ENCODE measurements at regions not wholly inside any gene's neighbourhood (a gene's known extent, or its start where the extent isn't known, plus 50 kb on each side); places are given as distances from the start of the nearest gene placed in this dataset.
"Not testable (repeated sequence)": the region's sequence is repeated elsewhere in the genome, so short reads cannot be mapped to it uniquely, and the experiment has no call there.

DNA sequence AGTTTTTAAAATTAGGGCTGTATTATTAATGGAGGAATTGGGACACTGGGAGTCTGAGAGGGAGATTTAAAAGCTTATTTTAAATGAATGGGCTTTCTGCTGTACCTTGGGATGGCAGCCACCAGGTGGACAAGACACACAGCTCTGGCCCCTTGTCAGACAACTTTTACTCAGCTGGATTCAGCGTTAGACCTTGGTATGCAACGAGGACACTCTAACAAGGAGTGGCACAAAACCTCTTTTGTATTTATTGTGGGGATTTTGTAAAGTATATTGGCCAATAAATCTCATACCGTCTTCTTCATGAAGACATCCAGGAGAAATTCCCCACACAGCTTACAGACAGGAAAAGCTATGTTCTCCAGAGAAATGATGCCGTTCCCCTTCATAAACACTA is 105.7 kb downstream of the LCA5 start:
- peak; percentile 9 for DNase-seq

GRCh38 chr6:79430913-79431536 is 106.2 kb downstream of the LCA5 start:
- no peak for DNase-seq

DNA sequence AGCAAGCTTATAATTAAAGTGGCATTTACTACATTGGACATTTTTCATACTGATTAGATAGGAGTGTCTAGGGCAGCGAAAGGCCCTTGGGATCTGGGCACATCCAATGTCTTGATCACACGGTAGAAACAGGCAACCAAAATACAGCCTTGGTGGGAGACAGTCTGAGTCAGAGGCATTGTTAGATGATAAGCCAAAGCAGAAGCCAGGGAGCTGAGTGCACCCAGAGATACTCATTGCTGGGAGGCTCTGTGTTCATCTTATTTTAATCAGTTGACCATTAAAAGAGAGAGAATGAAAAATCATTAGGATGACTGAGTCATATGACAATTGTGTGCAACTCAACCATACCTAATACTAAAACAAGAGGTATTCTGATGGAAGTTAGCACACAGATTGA is 109.5 kb downstream of the LCA5 start:
- no peak for DNase-seq

DNA sequence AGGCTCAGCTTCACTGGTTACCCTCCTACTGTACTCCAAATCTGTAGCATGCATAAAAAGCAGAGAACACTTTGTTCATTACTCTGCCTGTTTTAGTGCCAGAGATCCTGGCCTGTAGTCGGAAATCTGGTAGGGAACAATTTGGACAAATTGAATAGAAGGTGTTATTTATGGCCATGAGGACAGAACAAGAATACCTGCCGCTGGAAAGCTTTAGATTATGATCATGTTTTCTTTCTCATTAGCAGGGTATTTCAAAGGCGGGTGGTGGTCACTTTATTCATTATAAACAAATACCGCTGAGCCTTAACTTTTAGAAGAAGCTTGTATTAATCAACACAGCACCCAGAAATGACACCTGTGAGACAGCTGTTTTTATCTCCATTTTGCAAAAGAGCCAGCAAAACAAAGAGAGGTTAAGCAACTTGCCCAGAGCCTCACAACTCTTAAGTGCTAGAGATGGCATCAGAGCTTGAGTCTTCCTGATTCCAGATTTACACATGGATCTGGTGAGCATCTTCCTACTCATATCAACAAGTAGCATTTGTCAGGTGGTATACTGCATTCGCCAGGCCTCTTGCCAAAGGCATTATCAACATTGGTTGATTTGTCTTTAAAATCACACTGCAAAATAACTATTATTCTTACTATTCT is 110.5 kb downstream of the LCA5 start:
- no peak for DNase-seq

DNA sequence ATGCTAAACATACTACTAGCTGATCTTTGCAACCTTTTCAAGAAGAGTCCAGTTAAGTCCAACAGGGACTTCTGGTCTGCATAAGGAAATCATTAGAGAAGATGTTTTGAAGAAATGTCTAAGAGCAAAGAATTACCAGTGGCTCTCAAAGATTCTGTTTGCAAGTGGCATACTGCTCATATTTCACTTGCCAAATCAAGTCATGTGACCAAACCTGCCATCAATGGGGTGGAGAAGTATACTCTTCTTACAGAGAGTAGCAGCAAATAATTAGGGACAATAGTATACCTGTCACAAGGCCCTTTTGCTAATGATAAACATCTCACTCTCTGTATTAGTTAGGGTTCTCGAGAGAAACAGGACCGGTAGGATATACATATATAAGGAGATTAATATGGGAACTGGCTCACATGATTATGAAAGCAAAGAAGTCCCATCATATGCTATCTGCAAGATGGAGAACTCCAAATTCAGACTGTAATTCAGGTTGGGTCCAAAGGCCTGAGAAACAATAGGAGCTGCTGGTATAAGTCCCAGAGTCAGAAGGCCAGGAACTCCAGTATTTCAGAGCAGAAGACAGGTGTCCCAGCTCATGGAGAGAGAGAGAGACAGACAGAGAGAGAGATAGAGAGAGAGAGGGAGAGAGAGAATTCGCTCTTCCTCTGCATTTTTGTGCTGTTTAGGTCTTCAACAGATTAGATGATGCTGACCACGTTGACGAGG is 111.5 kb downstream of the LCA5 start:
- DNase-seq = no peak

GRCh38 chr6:79423216-79423615 is 114.0 kb downstream of the LCA5 start:
- DNase-seq = no peak

DNA sequence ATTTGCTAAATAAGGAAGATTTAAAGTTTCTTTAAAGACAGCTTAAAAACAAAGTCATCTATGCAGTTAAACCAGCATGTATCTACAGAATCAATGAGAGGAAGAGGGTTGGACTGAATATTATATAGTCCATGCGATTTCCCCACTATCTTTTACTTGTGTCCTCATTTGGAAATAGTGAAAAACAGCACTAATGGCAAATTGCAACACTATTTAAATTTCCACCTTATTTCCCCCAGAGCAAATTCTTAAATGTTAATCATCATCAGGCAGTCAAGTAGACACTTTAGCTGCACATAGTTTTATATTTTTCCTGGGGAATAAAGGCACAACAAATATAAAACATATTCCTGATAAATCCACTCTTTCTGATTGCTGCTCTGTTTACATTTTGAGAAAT is 114.6 kb downstream of the LCA5 start:
- no peak for DNase-seq

DNA sequence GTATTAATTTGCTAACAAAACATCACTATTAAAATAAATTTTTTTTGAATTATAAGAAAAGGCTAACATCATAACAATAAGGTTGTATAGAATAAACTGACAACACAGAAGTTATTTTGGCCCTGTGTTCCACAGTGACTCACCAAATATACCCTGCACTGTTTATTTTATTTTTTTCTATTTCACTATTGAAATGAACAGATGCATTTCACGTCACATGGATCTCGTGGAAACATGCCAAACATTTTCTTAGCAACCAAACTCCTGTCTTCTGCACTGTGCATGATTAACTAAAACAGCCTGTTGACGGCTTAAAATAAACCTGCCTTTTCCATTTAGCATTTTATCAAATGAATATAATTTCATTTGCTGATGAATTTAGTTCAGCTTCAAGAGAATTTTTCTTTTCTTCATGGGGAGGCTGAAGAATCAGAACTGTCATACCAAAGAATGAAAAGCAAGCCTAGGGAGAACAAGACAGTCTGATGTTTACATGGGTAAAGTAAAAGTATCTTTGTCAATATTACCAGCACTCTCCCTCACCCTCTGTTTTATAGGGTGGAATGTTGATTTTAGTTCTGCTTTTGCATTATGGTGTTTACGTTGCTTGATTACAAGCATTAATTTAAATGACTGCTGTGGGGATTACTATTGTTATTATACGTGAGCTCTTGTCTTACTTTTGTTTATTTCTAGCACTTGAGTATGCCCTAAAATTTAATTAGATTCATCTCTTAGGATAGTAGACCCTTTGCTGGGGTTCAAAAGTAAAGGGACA is 115.3 kb downstream of the LCA5 start:
- DNase-seq = peak; percentile 88

DNA sequence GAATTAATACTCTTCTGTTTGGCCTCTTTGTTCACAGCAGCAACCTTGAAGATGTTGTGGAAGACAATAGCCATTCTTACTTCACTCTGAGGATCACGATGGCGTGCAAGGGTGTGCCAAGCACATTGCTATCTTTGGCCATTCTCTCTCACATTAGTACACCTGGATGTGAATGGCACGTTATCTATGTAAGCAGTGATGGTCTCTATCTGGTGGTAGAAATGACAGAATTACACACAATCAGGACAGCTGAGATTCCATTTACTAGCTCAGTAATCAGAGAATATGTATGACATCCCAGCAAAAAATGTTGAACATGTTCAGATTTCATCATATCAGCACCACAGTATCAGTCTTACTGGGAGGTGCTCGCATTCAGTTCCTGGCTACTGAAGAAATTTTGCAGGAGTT is 116.2 kb downstream of the LCA5 start:
- peak; percentile 80 for DNase-seq

- DNase-seq = no peak
These were observed 117.2 kb downstream of the LCA5 start for GRCh38 chr6:79420054-79420453.

DNA sequence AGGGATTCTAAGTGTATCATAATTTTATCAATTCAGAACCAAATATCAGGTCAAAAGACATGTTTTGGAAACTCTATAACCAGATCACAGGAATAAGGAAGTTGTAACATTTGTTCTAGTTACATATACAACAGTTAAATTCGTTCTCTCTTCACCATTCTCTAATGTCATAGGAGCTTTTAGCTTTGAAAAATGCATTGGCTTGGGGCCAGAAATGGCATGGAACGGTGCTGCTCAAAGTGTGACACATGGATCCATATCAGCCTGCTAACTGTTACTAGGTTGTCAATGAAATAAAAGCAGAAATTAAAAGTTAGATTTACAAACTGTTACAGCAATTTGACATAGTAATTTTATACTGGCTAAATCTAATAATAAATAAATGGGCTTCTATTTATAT is 120.3 kb downstream of the LCA5 start:
- DNase-seq = no peak

DNA sequence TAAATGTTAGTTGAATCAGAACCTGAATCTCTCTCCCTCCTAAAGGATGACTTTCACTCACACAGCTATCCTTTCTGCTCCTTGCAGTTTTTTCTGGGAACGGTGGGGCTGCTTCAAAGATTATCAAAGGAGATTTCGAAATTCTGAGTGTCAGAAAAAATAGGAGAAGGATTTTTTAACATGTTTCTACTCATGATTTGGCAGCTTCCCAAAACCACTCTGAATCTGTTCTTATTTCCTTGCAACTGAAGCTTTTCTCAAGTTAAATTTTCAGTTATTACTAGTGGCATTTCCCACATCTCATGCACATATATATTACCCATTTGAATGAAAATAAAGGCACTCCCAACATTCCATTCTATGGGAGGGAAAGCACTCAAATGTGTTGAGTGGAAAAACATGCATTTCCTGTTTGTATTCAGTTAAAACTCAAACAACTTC is 123.6 kb downstream of the LCA5 start:
- peak; percentile 55 for DNase-seq

DNA sequence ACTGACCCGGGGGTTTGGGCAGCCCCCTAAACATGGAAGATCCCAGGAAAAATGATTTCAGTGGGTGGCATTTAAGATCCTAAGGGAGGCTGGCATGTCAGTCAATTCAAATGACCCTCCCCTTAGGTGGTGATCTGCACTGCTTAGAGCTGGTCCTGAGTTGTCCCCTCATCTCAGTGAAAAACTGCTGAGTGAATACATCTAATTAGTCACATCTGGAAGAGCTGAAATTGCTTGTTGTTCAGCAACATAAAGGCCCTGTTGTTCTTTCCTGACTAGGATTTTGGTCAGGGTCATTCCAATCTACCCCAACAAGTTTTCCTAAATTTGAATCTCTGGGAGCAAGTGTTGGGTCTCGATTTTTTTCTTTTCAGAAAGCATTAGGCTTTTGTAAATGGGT is 126.4 kb downstream of the LCA5 start:
- no peak for DNase-seq

DNA sequence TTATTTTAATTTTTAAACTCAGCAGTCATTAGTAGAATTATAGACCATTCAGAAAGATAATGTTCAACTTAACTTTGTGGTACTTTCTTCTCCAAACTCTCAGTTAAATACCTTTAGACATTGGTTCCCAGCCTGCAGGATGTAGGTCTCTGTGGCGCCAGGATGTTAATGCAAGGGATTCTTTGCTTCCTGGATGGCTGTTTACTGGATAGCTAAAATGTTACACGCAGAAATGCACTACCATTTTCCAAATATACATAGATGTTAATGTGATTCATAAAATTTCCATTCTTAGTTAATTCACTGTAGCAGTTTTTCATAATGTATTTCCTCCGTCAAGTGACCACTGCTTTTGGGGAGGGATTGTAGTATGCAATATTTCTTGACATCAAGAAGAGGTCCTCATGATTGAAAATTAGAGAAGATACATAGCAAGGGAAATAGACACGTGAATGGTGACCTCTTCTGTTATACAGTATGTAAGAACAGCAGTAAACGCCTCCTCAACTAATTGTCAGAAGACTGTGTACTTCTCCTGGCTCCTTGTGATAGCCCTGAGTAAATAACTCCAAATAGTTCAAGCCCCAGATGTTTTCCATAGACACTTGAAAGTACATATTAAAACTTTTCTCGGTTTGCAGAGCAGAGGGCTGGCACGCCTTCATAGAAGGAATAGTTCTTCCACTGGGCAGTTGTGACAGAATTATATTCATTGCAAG is 128.8 kb downstream of the LCA5 start:
- no peak for DNase-seq

DNA sequence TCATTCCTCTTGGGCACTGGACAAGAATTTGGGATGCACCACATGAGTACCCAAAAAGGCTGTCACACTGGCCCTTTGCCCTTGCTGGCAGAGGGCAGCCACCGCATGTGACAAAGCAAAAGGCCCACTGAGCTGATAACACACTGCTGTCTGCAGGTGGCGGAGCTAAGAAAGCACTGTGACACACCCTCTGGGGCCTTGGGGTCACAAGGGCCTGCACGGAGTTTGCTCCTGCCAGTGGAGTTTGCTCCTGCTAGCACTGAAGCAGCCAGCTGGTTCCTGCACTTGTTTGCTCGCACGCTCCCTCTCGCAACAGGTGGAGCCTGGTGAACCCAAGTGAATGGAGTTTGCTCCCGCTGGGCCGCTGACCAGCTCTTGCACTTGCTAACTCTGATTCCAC is 132.6 kb downstream of the LCA5 start:
- DNase-seq = no peak

GRCh38 chr6:79404261-79404660 is 133.0 kb downstream of the LCA5 start:
- no peak for DNase-seq

DNA sequence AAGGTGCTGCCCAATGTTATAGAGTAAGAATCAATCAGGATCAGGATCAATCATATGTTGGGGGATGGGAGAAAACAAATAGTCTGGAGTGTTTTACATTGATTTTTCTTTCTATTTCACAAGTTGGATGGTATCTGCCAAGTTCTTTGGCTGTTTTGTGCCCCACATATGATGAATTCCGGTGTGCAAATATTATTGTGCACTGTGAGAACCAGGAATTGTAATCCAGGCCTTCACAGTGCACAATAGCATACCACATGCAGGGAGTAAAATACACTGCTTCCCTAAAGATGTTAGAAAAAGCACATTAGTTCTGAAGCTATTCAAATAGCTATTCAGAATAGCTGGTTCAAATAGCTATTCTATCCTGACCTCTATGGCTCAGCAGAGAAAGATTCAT is 133.7 kb downstream of the LCA5 start:
- no peak for DNase-seq

- DNase-seq = no peak
These were observed 134.1 kb downstream of the LCA5 start for GRCh38 chr6:79403086-79403485.

DNA sequence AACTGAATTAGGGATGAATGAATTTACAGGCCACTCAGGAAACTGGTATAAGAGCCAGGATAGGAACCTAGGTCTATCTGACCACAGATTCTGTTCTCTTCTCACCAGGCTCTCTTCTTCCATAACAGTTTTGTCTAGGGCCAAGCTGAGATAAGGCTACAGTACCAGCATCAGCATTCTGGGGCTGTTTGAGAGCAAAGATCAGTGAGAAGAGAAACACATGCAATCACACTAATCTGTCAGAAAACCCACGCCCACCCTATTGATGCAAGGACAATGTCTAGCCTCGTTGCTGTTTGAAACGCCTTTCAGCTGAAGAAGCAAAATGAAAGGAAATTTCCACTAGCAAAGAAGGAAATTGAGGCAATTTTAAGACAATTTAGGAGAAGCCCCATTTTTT is 137.7 kb downstream of the LCA5 start:
- DNase-seq = no peak

- DNase-seq = not testable (repeated sequence)
These were observed 138.6 kb downstream of the LCA5 start for GRCh38 chr6:79398617-79399016.

DNA sequence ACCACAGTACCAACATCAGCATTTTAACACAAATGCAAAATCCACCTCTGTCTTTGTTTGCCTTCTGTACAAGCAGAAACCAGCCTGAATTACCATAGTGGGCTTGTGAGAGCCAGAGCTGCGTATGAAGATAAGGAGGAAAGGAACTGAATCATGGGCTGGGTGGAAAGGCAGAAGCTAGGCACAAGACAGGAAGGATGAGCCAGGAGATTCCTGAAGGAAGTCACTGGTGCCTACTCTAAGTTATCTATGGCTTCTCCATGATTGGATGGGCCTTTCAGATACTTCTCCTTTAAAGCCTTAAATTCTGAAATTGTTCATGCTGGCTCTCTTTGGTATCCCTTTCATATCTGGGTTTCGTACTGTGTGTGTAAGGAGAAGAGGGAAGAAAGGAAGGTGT is 140.6 kb downstream of the LCA5 start:
- no peak for DNase-seq

GRCh38 chr6:79394690-79395089 is 142.5 kb downstream of the LCA5 start:
- no peak for DNase-seq

DNA sequence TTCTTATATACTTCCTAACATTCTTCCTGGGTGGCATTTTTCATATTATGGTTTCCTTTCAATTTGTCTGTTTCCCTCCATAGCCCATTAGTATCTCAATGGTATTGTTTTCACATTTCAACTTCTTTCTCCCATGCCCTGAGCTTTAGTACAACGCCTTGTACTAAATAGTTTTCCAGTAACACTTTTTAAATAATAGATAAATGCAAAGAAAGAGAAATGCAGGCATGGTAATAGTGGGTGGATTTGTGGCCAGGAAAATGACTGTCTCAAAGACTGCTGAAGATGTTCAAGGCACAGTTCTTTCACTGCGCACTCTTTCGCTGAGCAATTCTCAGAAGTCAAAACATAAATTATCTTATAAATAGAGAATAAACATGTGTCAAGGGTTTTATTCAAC is 145.1 kb downstream of the LCA5 start:
- DNase-seq = no peak

Measured in HCEC 1CT (cell line).